ENCODE measurements at regions not wholly inside any gene's neighbourhood (a gene's known extent, or its start where the extent isn't known, plus 50 kb on each side); places are given as distances from the start of the nearest gene placed in this dataset.

GRCh38 chr5:97627272-97627671, 444.2 kb upstream of the RIOK2 start:
- TF ChIP-seq SIN3A (IDR thresholded peaks at IDR 0.05; ENCODE audit: borderline replicate concordance, insufficient read depth, low read length) (no peak), TAF1 (IDR thresholded peaks at IDR 0.05; ENCODE audit: borderline replicate concordance, insufficient read depth, low read length) (no peak), POLR2AphosphoS5 (IDR thresholded peaks at IDR 0.05; ENCODE audit: low read depth, low read length) (no peak), REST (IDR thresholded peaks at IDR 0.05; ENCODE audit: insufficient read depth in 1 of 2, low read depth in 2 of 2, low read length in 2 of 2) (no peak)
